ENCODE measurements at regions not wholly inside any gene's neighbourhood (a gene's known extent, or its start where the extent isn't known, plus 50 kb on each side); places are given as distances from the start of the nearest gene placed in this dataset.

DNA sequence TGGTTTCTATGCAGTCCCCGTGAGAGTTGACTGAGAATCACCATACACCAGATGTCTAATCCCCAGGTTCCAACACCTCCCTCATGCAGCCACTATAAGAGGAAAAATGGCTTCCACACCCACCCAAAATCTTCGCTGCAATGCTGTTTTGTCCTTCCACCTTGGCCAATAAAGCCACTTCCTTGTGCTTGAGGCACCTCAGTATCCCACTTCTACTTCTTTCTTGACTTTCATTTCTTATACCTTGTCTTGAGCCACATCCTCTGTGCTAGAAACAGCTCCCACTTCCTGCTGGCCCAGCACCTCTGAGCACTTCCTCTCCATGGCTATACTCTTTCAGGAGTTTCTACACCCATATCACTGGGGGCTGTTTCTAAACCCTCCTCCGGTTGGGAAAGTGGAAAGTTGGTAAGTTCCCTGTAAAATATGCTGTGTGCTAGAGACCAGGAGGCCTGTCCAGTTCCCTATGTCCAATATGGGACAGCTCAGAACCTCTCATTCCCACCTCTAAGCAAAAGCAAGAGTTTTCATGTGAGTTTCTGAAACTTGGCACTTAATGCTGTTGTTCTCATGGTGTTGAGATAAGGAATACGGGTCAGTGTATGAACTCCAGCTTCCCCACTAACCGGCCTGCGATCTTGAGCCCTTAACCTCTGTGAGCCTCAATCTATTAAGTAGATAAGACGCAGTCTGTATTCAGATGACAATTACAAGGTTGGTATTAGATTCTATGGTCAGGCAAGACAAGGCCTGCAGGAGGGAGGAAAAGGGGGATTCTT, 209.1 kb upstream of the ID2 start:
- ChIA-PET POLR2A (no interaction called here), CTCF (interaction anchor here (0.7 kb wide), 1 partner anchor 8 kb away, joined by 3 read pairs; no protein-coding TSS in a partner anchor)
- TF ChIP-seq, protein P1, sequence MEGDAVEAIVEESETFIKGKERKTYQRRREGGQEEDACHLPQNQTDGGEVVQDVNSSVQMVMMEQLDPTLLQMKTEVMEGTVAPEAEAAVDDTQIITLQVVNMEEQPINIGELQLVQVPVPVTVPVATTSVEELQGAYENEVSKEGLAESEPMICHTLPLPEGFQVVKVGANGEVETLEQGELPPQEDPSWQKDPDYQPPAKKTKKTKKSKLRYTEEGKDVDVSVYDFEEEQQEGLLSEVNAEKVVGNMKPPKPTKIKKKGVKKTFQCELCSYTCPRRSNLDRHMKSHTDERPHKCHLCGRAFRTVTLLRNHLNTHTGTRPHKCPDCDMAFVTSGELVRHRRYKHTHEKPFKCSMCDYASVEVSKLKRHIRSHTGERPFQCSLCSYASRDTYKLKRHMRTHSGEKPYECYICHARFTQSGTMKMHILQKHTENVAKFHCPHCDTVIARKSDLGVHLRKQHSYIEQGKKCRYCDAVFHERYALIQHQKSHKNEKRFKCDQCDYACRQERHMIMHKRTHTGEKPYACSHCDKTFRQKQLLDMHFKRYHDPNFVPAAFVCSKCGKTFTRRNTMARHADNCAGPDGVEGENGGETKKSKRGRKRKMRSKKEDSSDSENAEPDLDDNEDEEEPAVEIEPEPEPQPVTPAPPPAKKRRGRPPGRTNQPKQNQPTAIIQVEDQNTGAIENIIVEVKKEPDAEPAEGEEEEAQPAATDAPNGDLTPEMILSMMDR (IDR thresholded peaks at IDR 0.05; ENCODE audit: insufficient read depth, low read length, missing control alignments): no peak
- H3K4me3 ChIP-seq (ENCODE audit: low read depth, low read length): no peak overlapping the region
- DNase-seq (ENCODE audit: low read depth, low spot score): no peak

DNA sequence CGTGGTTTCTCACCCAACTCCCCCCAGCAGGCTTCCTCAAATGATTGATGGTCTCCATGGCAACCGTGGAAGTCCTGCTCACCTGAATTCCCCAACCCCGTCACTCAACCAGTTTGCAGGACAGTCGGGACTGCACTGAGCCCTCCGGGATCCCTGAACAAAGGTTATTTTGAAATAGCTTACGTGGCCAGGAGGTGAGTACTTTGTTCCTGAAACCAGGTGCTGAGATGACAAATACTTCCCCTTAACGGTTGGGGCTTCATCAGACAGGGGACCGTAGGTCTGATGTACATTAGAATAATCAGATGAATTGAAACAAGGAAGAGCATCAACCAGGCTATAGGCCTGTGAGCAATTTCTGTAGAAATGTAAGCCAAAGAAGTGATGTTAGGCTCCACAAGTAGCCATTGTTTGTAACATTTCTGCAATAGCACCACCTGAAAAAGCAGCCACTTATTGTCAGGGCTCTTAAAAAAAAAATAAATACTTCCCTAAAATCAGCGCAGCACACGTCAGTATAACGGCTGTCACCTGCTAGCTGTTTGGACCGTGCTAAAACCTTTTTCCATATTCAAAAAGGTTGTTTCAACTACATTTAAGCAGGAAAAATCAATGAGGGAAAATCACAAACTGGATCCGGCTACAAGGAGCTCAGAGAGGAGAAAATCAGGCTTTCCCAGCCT, 206.4 kb upstream of the ID2 start:
- TF ChIP-seq, protein P1 (IDR thresholded peaks at IDR 0.05; ENCODE audit: insufficient read depth, low read length, missing control alignments): no peak
- POLR2A ChIA-PET: interaction anchor here (1.0 kb wide), 1 partner anchor 207 kb away, joined by 3 read pairs; no protein-coding TSS in a partner anchor
- DNase-seq (ENCODE audit: low read depth, low spot score): no peak
- H3K4me3 ChIP-seq (ENCODE audit: low read depth, low read length): no peak overlapping the region
- CTCF ChIA-PET: no interaction called here

DNA sequence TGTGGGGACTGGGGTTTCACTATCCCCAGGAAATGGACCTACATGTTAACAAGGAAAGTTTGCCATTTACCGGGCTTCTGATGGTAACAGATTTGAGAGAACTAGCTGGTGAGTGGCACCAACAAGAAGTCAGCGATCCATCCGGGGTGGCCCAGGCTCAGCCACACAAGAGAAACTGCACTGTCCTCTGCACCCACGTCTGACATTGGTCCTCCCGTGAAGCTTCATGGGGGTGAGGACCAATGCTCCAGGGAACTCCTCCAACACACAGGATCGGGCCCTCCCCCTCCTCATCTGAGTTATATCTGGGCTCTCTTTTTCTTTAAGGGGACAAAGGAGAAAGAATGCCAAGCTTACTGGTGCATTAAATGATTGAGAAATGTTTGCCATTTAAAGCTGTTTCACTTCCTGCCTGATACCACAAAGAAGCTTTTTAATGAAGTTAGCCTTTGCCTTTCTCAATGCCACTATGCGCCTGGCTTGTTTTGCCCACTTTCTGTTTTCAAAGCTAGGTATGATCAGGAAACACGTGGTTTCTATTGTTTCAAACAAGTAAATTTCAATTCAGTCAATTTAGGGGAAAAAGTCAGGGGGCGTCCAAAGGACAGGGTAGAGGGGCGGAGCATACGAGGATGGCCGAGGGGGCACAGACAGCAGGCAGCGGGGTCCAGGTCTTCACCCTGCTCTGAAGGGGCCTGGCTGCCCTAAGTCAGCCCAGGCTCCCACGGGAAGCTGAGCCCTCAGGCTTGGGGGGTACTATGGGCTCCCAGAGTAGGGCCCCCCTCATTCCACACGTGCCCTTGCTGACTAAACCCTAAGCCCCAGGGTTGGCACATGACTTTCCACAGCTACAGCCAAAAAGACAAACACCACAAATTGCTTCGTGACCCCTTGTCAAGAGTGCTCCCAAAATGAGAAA, 204.0 kb upstream of the ID2 start:
- no peak overlapping the region for H3K4me3 ChIP-seq (ENCODE audit: low read depth, low read length)
- ChIA-PET POLR2A (interaction anchor here (1.1 kb wide), 1 partner anchor 204 kb away, joined by 5 read pairs; the partner anchor contains the start of gene ID2), CTCF (interaction anchor here (0.8 kb wide), 1 partner anchor 20 kb away, joined by 3 read pairs; no protein-coding TSS in a partner anchor)
- TF ChIP-seq, protein P1 (IDR thresholded peaks at IDR 0.05; ENCODE audit: insufficient read depth, low read length, missing control alignments): no peak
- no peak for DNase-seq (ENCODE audit: low read depth, low spot score)

DNA sequence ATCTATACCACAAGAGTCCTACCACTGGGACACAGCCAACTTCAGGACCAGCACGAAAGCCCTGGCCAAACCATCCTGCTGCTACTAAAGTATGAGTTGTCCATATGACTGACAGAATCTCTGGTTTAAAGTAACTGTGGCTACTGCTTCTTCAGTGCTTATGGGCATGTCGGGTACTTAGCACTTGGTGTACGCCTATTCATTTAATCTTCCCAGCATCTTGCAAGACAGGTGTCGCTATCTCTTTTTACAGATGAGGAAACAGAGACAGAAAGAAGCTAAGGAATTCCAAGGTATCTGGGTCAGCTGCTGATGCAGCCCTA, 203.4 kb upstream of the ID2 start:
- CTCF ChIA-PET: no interaction called here
- H3K4me3 ChIP-seq (ENCODE audit: low read depth, low read length): no peak overlapping the region
- DNase-seq (ENCODE audit: low read depth, low spot score): no peak
- TF ChIP-seq, protein P1 (IDR thresholded peaks at IDR 0.05; ENCODE audit: insufficient read depth, low read length, missing control alignments): no peak
- POLR2A ChIA-PET: interaction anchor here (1.1 kb wide), 1 partner anchor 204 kb away, joined by 5 read pairs; the partner anchor contains the start of gene ID2

DNA sequence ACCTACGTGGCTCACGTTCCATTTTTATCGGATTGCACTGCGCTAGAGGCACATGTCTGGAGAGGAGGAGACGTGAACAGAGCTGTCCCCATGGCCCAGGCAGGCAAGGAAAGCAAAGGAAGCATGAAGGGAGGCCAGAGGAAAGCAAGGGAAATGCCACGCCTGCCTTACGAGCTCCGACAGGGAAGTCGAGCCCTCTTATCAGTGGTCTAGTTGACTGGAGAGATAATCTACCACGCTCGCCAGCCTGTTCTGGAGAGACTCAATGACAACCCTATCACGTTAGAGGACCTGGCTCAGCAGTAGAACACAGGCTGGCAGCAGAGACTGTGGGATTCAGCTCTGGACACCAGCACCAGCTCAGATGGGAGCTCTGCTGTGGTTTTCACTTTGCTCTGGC, 202.6 kb upstream of the ID2 start:
- DNase-seq (ENCODE audit: low read depth, low spot score): no peak
- H3K4me3 ChIP-seq (ENCODE audit: low read depth, low read length): no peak overlapping the region
- ChIA-PET CTCF (interaction anchor here (1.0 kb wide), 1 partner anchor 10 kb away, joined by 3 read pairs; no protein-coding TSS in a partner anchor), POLR2A (no interaction called here)
- TF ChIP-seq, protein P1 (IDR thresholded peaks at IDR 0.05; ENCODE audit: insufficient read depth, low read length, missing control alignments): no peak
